ENCODE measurements at regions not wholly inside any gene's neighbourhood (a gene's known extent, or its start where the extent isn't known, plus 50 kb on each side); places are given as distances from the start of the nearest gene placed in this dataset.

DNA sequence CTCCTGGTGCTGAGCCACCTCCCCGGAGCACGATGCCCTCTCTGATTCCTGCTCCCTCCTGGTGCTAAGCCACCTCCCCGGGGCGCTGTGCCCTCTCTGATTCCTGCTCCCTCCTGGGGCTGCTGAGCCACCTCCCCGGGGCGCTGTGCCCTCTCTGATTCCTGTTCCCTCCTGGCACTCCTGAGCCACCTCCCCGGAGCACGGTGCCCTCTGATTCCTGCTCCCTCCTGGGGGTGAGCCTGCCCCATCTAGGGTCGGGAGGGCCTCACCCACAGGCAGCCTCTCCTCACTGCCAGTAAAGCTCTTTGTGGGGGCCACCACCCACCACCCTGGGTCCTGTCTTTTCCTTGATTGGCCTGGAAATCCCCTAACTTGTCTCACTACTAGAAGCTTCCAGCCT is 327.6 kb upstream of the SFSWAP start:
- intact Hi-C loops (cut with micrococcal nuclease), result no loop called here
- Mint-ChIP-seq H3K27ac (ENCODE audit: low read depth, unreplicated experiment) (no peak overlapping the region), H3K4me3 (ENCODE audit: unreplicated experiment) (no peak overlapping the region), H3K4me1 (ENCODE audit: insufficient read depth, unreplicated experiment) (no peaks in the 10 kb centered on the region), H3K27me3 (ENCODE audit: insufficient read depth, unreplicated experiment) (peaks cover 43% of the 10 kb centered on the region), H3K9me3 (ENCODE audit: unreplicated experiment) (no peaks in the 10 kb centered on the region), H3K36me3 (ENCODE audit: insufficient read depth, unreplicated experiment) (no peaks in the 10 kb centered on the region)
- ChIA-PET POLR2A (no interaction called here), CTCF (interaction anchor here (0.7 kb wide), 1 partner anchor 133 kb away, joined by 3 read pairs; no protein-coding TSS in a partner anchor)
- BruUV-seq (replicated peaks), result no TSS peak
- no peak for DNase-seq (ENCODE audit: unreplicated experiment)
- TF ChIP-seq, protein P1, sequence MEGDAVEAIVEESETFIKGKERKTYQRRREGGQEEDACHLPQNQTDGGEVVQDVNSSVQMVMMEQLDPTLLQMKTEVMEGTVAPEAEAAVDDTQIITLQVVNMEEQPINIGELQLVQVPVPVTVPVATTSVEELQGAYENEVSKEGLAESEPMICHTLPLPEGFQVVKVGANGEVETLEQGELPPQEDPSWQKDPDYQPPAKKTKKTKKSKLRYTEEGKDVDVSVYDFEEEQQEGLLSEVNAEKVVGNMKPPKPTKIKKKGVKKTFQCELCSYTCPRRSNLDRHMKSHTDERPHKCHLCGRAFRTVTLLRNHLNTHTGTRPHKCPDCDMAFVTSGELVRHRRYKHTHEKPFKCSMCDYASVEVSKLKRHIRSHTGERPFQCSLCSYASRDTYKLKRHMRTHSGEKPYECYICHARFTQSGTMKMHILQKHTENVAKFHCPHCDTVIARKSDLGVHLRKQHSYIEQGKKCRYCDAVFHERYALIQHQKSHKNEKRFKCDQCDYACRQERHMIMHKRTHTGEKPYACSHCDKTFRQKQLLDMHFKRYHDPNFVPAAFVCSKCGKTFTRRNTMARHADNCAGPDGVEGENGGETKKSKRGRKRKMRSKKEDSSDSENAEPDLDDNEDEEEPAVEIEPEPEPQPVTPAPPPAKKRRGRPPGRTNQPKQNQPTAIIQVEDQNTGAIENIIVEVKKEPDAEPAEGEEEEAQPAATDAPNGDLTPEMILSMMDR (IDR thresholded peaks at IDR 0.05; ENCODE audit: unreplicated experiment), result no peak

- Mint-ChIP-seq H3K4me1 (ENCODE audit: insufficient read depth, unreplicated experiment) (no peaks in the 10 kb centered on the region), H3K9me3 (ENCODE audit: unreplicated experiment) (no peaks in the 10 kb centered on the region)
Measured at GRCh38 chr12:131383741-131384543, 326.9 kb upstream of the SFSWAP start.

DNA sequence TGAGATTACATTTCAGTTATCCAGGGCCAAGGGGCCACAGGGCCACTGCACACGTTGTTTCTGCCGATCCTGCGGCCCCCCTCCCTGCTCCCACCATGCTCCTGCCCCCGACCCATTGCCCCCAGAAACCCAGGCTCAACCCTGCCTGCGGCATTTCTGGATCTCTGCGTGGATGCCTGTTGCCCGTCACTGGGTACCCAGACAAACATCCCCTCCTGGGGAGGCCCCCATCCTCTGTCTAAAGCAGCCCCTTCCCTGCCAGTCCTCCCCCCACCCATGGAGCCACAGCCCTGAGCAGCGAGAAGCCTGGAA is 326.4 kb upstream of the SFSWAP start:
- TF ChIP-seq, protein P1 (IDR thresholded peaks at IDR 0.05; ENCODE audit: unreplicated experiment), result no peak
- Mint-ChIP-seq H3K36me3 (ENCODE audit: insufficient read depth, unreplicated experiment) (no peaks in the 10 kb centered on the region), H3K27ac (ENCODE audit: low read depth, unreplicated experiment) (no peak overlapping the region), H3K4me1 (ENCODE audit: insufficient read depth, unreplicated experiment) (no peaks in the 10 kb centered on the region), H3K9me3 (ENCODE audit: unreplicated experiment) (no peaks in the 10 kb centered on the region), H3K27me3 (ENCODE audit: insufficient read depth, unreplicated experiment) (peaks cover 50% of the 10 kb centered on the region), H3K4me3 (ENCODE audit: unreplicated experiment) (no peak overlapping the region)
- POLR2A ChIA-PET, result no interaction called here
- no peak for DNase-seq (ENCODE audit: unreplicated experiment)
- CTCF ChIA-PET, result no interaction called here
- BruUV-seq (replicated peaks), result no TSS peak
- intact Hi-C loops (cut with micrococcal nuclease), result no loop called here

More at GRCh38 chr12:131383741-131384543, 326.9 kb upstream of the SFSWAP start:
- intact Hi-C loops (cut with micrococcal nuclease), result no loop called here
- BruUV-seq (replicated peaks), result no TSS peak
- DNase-seq (ENCODE audit: unreplicated experiment), result no peak
- POLR2A ChIA-PET, result no interaction called here
- no peak overlapping the region for H3K27ac Mint-ChIP-seq (ENCODE audit: low read depth, unreplicated experiment)
- H3K27me3 Mint-ChIP-seq (ENCODE audit: insufficient read depth, unreplicated experiment), result peaks cover 44% of the 10 kb centered on the region
- H3K36me3 Mint-ChIP-seq (ENCODE audit: insufficient read depth, unreplicated experiment), result no peaks in the 10 kb centered on the region
- no peak overlapping the region for H3K4me3 Mint-ChIP-seq (ENCODE audit: unreplicated experiment)
- CTCF ChIA-PET, result interaction anchor here (0.7 kb wide), 1 partner anchor 134 kb away, joined by 3 read pairs; no protein-coding TSS in a partner anchor
- TF ChIP-seq, protein P1 (IDR thresholded peaks at IDR 0.05; ENCODE audit: unreplicated experiment), result no peak

- POLR2A ChIA-PET, result no interaction called here
- Mint-ChIP-seq H3K9me3 (ENCODE audit: unreplicated experiment) (no peaks in the 10 kb centered on the region), H3K27ac (ENCODE audit: low read depth, unreplicated experiment) (no peak overlapping the region), H3K36me3 (ENCODE audit: insufficient read depth, unreplicated experiment) (no peaks in the 10 kb centered on the region), H3K27me3 (ENCODE audit: insufficient read depth, unreplicated experiment) (peaks cover 58% of the 10 kb centered on the region), H3K4me3 (ENCODE audit: unreplicated experiment) (no peak overlapping the region), H3K4me1 (ENCODE audit: insufficient read depth, unreplicated experiment) (no peaks in the 10 kb centered on the region)
- intact Hi-C loops (cut with micrococcal nuclease), result no loop called here
- no TSS peak for BruUV-seq (replicated peaks)
- CTCF ChIA-PET, result interaction anchor here (0.7 to 2.5 kb wide), 2 partner anchors 33 to 281 kb away, joined by 3 to 8 read pairs; no protein-coding TSS in a partner anchor
- DNase-seq (ENCODE audit: unreplicated experiment), result no peak
- TF ChIP-seq, protein P1 (IDR thresholded peaks at IDR 0.05; ENCODE audit: unreplicated experiment), result no peak
Measured at GRCh38 chr12:131385313-131386166, 325.4 kb upstream of the SFSWAP start.

Measured in MCF 10A (cell line).